NCI-H146 (cell line): ENCODE measurements at regions not wholly inside any gene's neighbourhood (a gene's known extent, or its start where the extent isn't known, plus 50 kb on each side); places are given as distances from the start of the nearest gene placed in this dataset.

ENCODE experiments used
- DNase-seq: peaks from one replicate; lab custom pipeline; 2025; lab: John Stamatoyannopoulos, UW

DNA sequence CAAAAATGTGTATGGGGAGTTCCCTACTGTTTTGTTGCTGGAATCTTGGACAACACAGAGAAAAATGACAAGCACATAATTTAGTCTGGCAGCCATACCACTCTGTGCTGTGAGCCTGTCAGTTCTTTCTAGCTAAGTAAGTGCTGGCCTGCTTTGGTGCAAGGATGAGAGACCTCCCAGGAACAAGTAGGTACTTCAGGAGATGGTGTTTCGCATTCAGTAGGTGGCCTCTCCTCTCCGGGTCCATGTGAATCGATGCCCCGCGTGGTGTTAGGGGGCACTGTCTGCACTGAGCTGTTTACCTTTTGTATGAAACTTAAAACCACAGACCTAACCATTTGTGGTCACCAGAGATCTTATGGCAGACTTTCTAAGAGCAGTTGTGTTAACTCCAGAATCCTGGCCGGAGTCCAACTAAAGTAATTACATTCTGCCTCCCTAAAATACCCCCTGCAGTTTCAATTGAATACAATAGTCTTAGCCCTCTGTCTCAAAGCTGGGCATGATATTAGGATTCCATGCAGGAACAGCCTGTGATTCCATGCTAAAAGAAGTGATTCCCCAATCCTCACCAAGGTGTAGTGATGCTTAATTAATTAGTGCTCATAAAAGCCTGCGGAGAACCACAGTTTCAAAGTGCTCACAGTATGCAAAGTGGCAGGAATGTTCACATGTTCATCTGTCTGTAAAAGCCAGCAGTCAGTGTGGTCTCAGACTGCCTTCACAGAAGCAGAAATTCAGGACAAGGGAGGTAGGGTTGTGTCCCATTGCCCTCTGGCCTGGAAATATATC lies 64.2 kb downstream of the LLPH start:
- DNase-seq: peak; percentile 19

DNA sequence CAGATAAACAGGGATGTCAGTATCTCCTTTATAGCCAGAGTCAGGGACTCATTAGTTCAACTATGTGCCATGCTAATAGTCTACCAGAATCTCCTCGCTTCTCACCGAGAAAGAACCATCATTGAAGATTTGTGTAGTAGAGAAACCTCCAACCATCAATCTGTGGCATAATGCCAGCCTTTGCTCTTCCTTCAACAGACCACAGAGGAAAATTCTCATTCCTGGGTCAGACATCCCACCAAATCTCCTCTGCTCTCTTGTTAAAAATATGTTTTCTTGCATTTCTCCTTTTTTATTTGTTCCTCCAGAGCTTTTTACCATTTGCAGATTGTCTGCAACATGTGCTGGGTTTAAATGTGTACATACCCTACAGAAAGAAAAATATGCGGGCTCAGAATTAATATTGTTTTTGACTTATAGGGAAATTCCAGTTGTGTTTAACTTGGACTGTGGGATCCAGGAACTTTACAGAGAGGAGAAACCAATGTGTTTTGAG lies 64.9 kb downstream of the LLPH start:
- no peak for DNase-seq

DNA sequence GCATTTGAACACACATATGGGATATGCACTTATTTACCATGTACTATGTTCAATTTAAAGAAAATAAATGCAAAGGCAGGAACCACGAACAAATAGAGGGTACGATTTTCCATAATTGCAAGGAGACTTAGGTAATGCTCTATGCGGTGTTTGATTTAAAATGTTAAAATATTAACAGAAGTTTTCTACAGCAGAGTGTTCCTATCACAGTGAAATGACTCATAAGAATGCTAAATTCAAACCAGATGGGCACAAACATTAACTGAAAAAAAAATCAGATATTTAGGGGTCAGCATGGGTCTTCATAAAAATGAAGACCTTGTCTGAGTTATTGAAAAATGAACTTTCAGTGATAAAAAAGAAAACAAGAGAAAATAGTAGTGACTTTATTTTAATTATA lies 65.4 kb downstream of the LLPH start:
- DNase-seq: no peak

DNA sequence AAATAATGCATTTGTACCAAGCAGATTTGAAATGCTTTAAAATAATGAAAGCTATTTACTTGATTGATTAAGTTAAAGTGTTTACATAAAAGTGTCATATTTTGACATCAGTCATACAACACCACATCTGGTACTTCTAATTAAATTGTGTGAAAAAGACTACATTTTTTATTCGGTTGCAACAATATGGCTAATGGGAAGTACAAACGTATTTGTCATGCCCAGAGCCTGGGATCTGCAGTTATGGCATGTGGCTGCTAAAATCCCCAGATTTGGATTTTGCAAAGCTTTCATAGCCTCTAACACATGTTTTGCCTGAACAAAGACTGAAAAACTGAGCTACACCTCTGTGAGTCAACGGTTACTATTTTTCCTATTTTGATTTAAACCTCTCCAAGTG lies 66.6 kb downstream of the LLPH start:
- no peak for DNase-seq

DNA sequence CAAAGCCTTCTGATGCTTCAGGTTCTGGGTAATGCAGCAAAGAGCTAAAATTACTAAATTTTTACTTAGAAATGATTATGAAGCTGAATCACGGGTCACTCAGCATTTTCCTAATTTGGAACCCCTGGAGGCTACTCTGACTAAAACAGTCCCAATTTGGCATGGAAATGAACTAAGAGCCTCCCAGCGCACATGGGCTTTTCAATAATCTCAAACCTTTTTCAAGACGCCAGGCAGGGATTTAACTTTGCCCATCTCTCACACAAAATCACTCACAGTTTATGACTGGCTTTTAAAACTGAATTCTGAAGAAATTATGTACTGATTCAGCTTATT lies 68.3 kb downstream of the LLPH start:
- DNase-seq: no peak

DNA sequence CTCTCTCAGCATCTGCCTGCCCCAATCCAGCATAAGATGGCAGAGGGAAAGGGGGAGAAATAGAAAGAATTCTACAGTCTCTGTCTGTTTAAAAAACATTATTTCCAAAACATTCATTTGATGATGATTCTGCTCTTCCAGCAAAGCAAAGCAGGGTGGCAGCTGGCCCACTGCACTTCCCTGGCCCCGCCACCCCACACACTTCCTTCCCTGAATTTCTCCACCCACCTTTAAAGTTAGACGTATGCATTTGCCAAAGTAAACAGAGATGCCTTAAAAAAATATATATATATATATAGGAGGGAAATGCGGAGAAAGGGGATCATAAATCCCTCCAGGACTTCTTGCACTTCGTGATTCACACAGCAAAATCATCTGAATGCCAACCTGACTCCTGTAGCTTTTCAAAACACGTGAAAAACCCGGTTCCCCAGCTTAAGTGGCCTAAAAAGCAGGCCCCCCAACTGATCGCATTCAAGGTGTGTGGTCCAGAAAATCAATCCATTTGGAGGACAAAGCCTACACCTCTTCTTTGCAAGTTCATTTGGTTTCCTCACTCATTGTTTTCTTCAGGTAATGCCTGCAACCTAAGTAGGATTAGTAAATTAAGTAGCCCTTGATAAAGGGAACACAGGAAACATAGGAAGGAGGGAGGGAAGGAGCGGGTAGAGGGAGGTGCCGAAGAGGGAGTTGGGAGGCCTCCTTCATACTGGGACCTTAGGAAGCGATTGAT lies 68.8 kb downstream of the LLPH start:
- no peak for DNase-seq

DNA sequence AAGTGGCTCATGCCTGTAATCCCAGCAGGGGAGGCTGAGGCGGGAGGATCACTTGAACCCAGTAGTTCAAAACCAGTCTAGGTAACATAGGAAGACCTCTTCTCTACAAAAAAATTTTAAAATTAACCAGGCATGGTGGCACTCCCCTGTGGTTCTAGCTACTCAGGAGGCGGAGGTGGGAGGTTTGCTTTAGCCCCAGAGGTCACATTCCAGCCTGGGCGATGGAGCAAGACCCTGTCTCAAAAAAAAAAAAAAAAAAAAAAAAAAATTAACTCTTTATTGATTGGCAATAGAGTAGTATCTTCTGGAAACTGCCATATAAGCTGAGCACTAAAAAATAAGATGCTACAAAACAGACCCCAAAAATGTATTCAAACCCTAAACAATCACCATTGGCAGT lies 69.5 kb downstream of the LLPH start:
- DNase-seq: no peak

DNA sequence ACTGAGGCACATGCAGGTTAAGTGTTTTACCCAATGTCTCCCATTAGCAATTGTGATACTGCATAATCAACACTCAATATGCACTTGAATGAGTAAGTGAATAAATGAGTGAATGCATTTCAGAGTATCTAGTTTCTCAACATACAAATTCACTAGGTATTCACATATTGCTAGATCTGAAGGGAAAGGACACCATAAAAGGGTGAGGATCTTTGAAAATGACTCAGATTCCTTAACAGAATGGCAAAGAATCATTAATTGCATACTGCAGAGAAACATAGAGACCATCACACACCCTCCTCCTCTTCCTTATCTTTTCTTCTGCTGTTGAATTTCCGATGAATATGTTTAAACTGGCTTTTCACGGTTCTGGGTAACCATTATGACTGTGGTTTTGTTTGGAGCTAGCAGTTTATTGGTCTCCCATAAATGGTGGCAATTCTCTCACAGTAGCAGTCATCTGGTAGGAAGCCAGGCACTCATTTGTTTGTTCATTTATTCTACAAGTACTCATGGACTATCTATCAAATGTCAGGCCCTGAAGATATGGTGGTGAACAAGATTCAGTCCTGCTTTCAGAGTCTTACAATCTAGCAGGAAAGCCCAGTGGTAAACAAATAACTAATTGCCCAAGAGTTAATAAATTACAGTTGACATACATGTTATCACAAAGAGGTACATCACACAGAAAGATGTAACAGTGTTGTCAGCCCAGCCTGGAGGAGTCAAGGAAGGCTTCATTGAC lies 70.2 kb downstream of the LLPH start:
- DNase-seq: no peak

DNA sequence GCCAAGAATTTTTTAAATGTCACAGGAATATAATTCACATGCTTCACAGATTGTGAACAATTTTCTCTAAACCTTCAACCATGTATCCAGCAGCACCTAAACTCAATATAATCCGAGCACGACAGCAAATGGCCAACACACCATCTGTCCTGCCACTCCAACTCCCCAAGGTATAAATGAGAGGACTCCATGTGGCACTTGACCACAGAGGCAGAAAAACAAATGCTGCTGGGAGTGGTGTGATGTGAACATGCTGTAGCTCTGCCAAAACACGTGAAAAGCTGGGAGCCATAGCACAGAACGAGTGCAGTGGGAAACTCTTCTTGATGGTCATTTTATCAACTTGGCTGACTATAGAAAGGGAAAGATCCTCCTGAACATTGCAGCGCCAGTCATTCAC lies 70.9 kb downstream of the LLPH start:
- no peak for DNase-seq

DNA sequence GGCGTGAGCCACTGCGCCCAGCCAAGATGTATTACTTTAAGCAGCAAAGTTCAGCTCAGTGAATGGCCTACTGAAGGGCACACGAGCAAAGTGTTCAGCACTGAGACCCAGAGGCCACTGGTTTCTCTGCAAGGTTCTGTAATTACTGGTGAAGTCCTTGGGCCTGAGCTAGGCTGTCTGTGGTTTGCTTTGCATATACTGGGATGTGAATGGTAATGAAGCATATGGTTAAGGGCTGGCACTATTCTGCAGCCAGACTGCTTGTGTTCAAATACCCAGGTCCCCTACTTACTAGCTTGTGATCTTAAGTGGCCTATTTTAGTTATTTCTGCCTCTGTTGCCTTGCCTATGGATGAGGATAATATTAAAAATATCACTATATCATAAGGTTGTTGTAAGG lies 72.0 kb downstream of the LLPH start:
- no peak for DNase-seq

DNA sequence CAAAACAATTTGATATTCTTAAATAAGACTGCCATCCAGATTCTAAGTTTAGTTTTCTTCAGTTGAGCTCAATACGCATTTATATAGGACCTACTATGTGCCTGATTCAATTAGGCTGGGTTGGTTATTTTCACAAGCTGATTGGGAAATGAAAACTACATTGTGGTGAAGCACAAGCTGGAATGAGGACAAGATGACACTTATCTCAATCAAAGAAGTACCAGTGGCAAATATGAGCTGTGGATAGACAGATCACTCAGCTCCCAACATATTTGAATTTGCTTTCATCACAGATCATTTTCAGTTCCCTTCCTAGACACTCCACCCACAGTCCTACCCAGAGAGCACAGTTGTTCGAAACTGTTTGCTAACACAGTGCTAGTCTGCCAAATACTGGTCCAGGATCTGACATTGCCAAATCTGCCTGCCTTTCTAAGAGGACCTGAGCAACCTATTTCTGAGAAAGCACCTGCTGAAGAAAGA lies 74.7 kb downstream of the LLPH start:
- DNase-seq: no peak

DNA sequence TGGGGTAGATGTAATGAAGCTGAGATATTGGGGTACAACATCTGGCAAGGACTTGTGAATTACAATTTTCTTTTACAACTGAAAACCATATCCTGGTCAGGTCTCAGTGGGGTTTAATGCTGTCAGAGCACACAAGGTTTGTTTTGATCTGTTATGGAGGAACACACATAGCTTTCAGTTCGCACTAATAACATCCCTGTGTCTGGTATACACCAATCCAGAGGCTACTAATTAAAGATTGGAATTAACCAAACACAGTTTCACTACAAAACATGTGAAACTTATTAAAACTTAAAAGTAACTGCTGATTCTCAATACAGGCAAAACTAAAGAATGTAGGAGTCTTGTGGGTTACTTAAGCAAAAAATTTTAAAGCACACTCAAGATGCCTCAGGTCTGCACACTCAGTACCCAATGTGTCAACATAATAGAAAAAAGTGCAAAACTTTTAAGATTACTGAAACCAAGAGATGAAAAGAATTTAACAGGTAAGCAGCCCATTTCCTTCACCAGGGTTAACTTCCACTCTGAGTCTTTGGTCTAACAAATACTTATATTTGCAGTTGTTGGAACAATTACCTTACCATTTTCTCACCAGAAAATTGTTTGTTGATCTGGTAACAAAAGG lies 77.4 kb downstream of the LLPH start:
- no peak for DNase-seq

DNA sequence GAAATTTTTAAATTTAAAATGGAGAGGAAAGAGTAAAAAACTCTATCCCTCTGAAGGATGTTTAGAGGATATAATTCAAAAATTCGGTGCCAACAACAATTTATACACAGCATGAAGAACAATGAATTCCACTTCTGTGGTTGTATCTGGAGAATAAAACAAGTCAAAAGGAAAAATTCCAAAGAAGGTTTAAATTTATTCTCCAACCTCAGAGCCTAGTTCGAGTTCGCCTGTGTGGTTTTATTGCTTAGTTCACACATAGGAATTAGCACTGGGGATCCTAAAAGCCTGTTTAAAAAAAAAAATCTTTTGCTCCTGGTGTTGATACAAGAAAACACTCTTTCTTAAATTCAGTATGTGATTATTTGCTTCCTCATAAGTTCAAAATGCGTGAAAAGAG lies 79.2 kb downstream of the LLPH start:
- no peak for DNase-seq

DNA sequence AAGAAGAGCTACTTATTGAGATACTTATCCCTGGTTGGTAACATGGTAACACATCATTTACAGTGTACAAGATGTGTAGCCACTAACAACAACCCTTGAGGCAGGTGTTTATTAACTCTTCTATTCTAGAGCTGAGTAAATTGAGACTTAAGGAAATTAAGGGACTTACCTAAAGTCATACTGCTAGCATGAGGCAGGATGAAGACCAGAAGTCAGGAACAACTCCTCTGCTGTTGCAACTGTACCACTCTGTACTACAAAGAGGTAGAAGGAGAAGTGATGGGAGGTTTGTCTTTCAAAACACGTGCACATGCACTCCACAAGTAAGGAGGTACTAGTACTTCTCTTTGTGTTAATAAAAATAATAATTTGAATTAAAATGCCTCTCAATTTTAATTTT lies 79.9 kb downstream of the LLPH start:
- DNase-seq: no peak

DNA sequence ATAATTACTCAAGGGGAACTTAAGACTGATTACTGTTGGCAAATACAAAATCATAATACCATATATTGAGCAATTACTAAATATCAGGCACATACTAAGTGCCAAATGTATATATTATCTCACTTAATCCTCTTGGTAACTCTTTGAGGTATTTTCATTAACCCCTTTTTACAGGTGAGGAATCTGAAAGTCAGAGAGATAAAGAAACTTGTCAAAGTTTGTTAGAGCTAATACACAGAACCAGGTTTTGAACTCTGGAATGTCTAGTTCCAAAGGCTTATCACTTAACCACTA lies 80.3 kb downstream of the LLPH start:
- no peak for DNase-seq

DNA sequence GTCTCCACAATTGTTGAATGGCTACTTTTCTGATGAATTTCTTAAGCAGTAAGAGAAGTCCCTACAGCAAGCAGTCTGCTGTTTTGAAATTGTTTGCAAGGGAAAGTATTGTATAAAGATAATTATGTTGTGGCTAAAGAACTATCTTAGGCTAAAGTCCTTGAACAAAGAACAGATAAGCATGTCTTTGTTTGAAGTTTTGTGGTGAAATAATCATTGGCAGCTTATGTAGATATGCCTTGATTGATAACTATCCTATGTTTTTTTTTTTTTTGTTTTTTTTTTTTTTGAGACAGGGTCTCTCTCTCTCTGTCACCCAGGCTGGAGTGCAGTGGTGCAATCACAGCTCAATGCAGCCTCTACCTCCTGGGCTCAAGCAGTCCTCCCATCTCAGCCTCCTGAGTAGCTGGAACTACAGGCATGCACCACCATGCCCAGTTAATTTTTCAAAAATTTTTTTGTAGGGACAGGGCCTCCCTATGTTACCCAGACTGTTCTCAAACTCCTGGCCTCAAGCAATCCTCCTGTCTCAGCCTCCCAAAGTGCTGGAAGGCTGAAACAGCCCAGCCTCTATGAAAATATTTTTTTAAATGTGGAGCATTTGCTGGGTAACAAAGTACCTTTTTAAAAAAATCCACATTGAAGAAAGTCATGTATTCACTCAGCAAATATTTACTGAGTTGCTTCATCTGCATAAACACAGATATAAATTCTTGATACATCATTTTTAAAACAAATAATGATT lies 80.8 kb downstream of the LLPH start:
- DNase-seq: no peak

DNA sequence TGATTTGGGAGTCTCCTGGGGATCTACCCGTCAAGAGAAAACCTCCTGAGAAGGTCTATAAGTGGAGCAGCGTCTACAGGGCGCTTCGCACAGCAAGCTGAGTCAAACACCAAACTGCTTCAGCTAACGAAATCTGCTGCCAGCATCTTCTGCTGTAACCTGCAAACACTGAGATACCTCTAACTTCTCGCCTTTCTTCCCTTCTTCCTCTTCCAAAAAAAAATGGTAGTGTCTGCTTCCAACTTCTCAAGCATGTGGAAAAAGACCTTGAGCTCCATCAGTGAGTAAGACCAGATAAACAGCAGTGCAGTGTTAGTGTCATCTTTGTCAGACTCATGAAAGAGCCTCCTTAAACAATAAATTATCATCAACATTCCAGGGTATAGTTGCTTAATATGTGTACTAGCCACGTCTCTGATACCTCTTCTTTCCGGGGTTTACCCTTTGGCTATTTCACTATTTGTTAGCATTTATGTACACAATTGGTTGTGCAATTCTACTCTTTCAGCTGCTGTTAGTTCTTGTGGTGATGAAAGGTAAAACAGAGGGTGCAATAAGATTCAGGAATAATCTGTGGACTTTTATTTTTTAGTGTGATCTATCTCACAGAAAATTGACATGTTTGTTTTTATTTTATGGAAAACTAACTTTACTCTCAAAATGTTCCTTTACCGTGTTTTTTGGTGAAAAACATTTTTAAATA lies 81.6 kb downstream of the LLPH start:
- no peak for DNase-seq

DNA sequence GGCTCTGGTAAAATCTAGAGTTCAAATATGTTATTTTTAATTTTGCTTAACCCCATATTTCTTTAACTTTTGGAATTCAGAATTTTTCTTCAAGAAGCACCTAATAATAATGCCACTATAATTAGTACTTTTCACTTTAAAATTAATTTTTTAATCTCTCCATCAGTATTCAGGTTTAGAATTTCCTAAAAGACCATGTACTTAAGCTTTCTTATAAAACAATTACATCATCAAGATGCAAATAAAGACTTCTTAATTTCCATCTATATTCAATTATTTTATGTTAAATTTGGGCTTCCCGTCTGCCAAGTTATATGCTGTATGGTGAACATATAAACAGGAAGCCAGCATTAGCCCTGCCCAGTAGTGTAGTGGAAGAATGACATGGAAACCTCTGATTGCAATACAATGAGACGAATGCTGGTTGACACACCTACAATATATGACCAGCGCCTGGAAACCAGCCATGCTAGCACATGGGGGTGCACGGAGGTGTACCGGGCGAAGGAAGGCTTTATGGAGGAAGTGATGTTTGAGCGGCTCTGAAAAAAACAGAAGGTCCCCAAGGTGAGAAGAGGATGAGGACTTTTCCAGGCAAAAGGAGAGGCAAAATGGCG lies 82.2 kb downstream of the LLPH start:
- no peak for DNase-seq

DNA sequence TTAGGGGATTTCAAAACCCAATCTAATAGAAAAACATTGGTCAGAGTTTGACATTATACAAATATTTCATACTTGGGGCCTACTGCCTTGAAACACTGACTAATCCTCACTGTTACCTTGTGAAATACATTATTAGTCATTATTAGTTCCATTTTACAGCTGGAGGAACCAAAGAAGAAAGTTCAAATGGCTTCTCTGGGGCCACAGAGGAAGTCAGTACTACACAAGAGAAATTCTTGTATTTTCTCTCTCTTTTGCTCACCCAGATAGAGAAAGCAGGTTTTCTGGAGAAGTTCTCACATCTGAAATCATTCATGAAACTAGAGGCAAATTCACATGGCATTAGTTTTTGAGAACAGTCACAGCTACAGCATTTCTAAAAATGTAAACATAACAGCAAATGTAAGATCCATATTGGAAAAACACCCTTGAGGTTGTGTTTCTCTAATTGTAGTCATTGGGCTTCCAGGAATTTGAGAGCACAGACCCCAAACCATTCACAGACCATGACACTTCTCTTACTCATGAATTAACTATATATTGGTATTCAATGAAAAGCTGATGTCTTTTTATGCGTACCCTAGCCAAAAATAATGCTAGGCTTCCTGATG lies 83.0 kb downstream of the LLPH start:
- no peak for DNase-seq

DNA sequence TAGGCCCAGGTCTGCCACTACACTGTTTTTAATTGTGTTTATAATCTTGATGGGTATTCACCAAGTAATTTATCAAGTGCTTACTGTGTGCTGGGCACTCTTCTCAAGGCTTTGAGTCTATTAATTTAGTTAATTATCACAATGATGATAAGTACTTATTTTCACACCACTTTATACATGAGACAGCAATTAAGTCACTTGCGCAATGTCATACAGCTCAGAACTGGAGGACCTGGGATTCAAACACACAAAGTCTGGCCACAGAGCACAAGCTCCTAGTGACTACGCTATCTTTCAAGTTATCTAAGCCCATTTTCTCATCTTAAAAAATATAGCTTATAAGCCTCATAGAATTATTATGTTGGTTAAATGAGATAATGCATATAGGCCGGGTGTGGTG lies 85.0 kb downstream of the LLPH start:
- no peak for DNase-seq
